Mesendoderm (in vitro differentiated cells): ENCODE measurements at regions not wholly inside any gene's neighbourhood (a gene's known extent, or its start where the extent isn't known, plus 50 kb on each side); places are given as distances from the start of the nearest gene placed in this dataset.

ENCODE experiments used
- DNase-seq: peaks from one replicate; pipeline ENCODE4 v3.0.0; 2013
- H2AK5ac ChIP-seq: 2 replicates; pipeline ENCODE4 v1.6.1; 2013; ENCODE audit warnings: low read length, inconsistent platforms
- H2BK120ac ChIP-seq: 2 replicates; pipeline ENCODE4 v1.6.1; 2013; ENCODE audit warnings: low read depth, mild to moderate bottlenecking, low read length, moderate library complexity, mixed read lengths
- H2BK15ac ChIP-seq: replicated peaks from 2 replicates; pipeline ENCODE4 v1.6.1; 2013; ENCODE audit warnings: low read depth, mild to moderate bottlenecking, moderate library complexity
- H2BK5ac ChIP-seq: 2 replicates; pipeline ENCODE4 v1.6.1; 2013; ENCODE audit warnings: low read length, inconsistent platforms
- H3K18ac ChIP-seq: 2 replicates; pipeline ENCODE4 v1.6.1; 2013; ENCODE audit warnings: mild to moderate bottlenecking, low read length, mixed read lengths
- H3K23ac ChIP-seq: one replicate; pipeline ENCODE4 v1.6.1; 2013; ENCODE audit warnings: low read length
- H3K27ac ChIP-seq: 2 replicates; pipeline ENCODE4 v1.5.1; 2013; ENCODE audit warnings: low read depth, mild to moderate bottlenecking, inconsistent platforms, low read length, moderate library complexity
- H3K27me3 ChIP-seq: 2 replicates; pipeline ENCODE4 v1.6.1; 2013; ENCODE audit warnings: low read length, control low read depth, mild to moderate bottlenecking, inconsistent platforms; ENCODE audit not compliant: insufficient read depth, poor library complexity
- H3K36me3 ChIP-seq: 2 replicates; pipeline ENCODE4 v1.6.1; 2013; ENCODE audit warnings: low read length, inconsistent platforms; ENCODE audit not compliant: control insufficient read depth, insufficient read depth
- H3K4ac ChIP-seq: one replicate; pipeline ENCODE4 v1.6.1; 2013; ENCODE audit warnings: low read depth, mild to moderate bottlenecking, low read length, moderate library complexity
- H3K4me1 ChIP-seq: 2 replicates; pipeline ENCODE4 v1.6.1; 2013; ENCODE audit warnings: low read depth, low read length, inconsistent platforms; ENCODE audit not compliant: control insufficient read depth
- H3K4me2 ChIP-seq: 2 replicates; pipeline ENCODE4 v1.6.1; 2013; ENCODE audit warnings: low read length
- H3K4me3 ChIP-seq: 2 replicates; pipeline ENCODE4 v1.5.1; 2013; ENCODE audit warnings: mild to moderate bottlenecking, low read length
- H3K56ac ChIP-seq: one replicate; pipeline ENCODE4 v1.6.1; 2013; ENCODE audit warnings: low read length
- H3K79me1 ChIP-seq: 2 replicates; pipeline ENCODE4 v1.6.1; 2013; ENCODE audit warnings: low read length, inconsistent platforms
- H3K79me2 ChIP-seq: 2 replicates; pipeline ENCODE4 v1.6.1; 2013; ENCODE audit warnings: mild to moderate bottlenecking, low read length; ENCODE audit not compliant: control insufficient read depth, insufficient read depth
- H3K9ac ChIP-seq: 2 replicates; pipeline ENCODE4 v1.6.1; 2013; ENCODE audit warnings: low read length, inconsistent platforms
- H4K5ac ChIP-seq: one replicate; pipeline ENCODE4 v1.6.1; 2013; ENCODE audit warnings: low read length
- H4K8ac ChIP-seq: one replicate; pipeline ENCODE4 v1.6.1; 2013; ENCODE audit warnings: low read depth, mild to moderate bottlenecking, control low read depth, low read length, moderate library complexity
- WGBS: extraction: QIAGEN DNeasy Blood & Tissue Kit; methylation state at CpG from one replicate; pipeline ENCODE4 v1.1.7; 2013; ENCODE audit warnings: low lambda C conversion rate, missing lambda C conversion rate; ENCODE audit not compliant: insufficient coverage; ENCODE audit errors: extremely low coverage; 5-methylcytosine and 5-hydroxymethylcytosine counted together

GRCh38 chr4:187840814-187841213 is 154.8 kb upstream of the ZFP42 start:
- WGBS, result no CpG with 5 or more reads among the region's 2 CpGs
- H3K4me1 ChIP-seq, result no peaks in the 10 kb centered on the region
- no peak overlapping the region for H4K8ac ChIP-seq
- DNase-seq, result peak; percentile 20
- H3K9ac ChIP-seq, result no peak overlapping the region
- H3K18ac ChIP-seq, result no peak overlapping the region
- H3K4me2 ChIP-seq, result no peak overlapping the region
- H3K4me3 ChIP-seq, result no peak overlapping the region
- H2BK5ac ChIP-seq, result no peak overlapping the region
- H4K5ac ChIP-seq, result no peak overlapping the region
- no peak overlapping the region for H2BK15ac ChIP-seq
- no peaks in the 10 kb centered on the region for H3K27me3 ChIP-seq
- H3K27ac ChIP-seq, result no peak overlapping the region
- no peak overlapping the region for H2AK5ac ChIP-seq
- no peaks in the 10 kb centered on the region for H3K36me3 ChIP-seq
- H3K56ac ChIP-seq, result no peak overlapping the region
- no peak overlapping the region for H2BK120ac ChIP-seq
- H3K4ac ChIP-seq, result no peak overlapping the region
- no peak overlapping the region for H3K23ac ChIP-seq
- no peaks in the 10 kb centered on the region for H3K79me2 ChIP-seq
- H3K79me1 ChIP-seq, result no peaks in the 10 kb centered on the region

GRCh38 chr4:187849556-187850225 is 145.9 kb upstream of the ZFP42 start:
- no peak overlapping the region for H3K4me3 ChIP-seq

DNA sequence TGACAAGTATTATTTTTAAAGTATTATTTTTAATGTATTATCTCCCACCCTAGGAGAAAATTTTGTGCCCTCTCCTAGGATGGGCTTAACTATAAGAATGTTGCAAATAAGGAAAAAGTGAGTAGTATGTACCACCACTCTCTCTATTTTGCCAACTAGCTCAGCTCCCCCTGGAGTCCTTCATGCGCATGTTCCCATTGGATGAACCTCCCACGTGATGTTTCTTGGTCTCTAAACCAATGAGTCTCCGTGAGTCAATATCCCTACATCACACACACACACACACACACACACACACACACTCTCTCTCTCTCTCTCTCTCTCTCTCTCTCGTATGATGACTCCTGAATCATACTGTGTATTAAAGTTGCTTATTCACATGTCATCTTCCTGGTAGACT is 129.7 kb upstream of the ZFP42 start:
- Histone ChIP-seq H3K27me3 (no peaks in the 10 kb centered on the region), H3K18ac (no peak overlapping the region), H2BK120ac (no peak overlapping the region), H4K5ac (no peak overlapping the region), H2BK15ac (no peak overlapping the region), H3K79me2 (no peaks in the 10 kb centered on the region), H3K4me3 (no peak overlapping the region), H3K27ac (no peak overlapping the region), H2BK5ac (no peak overlapping the region), H2AK5ac (no peak overlapping the region), H3K9ac (no peak overlapping the region), H3K36me3 (no peaks in the 10 kb centered on the region), H3K79me1 (no peaks in the 10 kb centered on the region), H4K8ac (no peak overlapping the region), H3K4ac (no peak overlapping the region), H3K56ac (no peak overlapping the region), H3K23ac (no peak overlapping the region), H3K4me1 (no peaks in the 10 kb centered on the region), H3K4me2 (no peak overlapping the region)
- no CpG with 5 or more reads among the region's 4 CpGs for WGBS
- DNase-seq, result peak; percentile 40

More at GRCh38 chr4:187849556-187850225, 145.9 kb upstream of the ZFP42 start:
- Histone ChIP-seq H3K27ac (no peak overlapping the region), H3K79me2 (no peaks in the 10 kb centered on the region), H3K4ac (no peak overlapping the region), H2BK120ac (no peak overlapping the region), H2BK15ac (no peak overlapping the region), H3K27me3 (no peaks in the 10 kb centered on the region), H3K18ac (no peak overlapping the region), H3K4me1 (no peaks in the 10 kb centered on the region), H3K36me3 (no peaks in the 10 kb centered on the region), H2BK5ac (no peak overlapping the region), H4K8ac (no peak overlapping the region), H3K4me2 (no peak overlapping the region), H2AK5ac (no peak overlapping the region), H3K23ac (no peak overlapping the region), H3K79me1 (no peaks in the 10 kb centered on the region), H3K56ac (no peak overlapping the region), H4K5ac (no peak overlapping the region), H3K9ac (no peak overlapping the region)
- DNase-seq, result no peak
- WGBS, result no CpG with 5 or more reads among the region's 13 CpGs

- H3K4ac ChIP-seq, result no peak overlapping the region
- no peak overlapping the region for H3K4me2 ChIP-seq
- no peak overlapping the region for H3K56ac ChIP-seq
- no peak overlapping the region for H2BK120ac ChIP-seq
- H3K4me1 ChIP-seq, result peaks cover 6% of the 10 kb centered on the region
- H2AK5ac ChIP-seq, result no peak overlapping the region
- no peak overlapping the region for H3K27ac ChIP-seq
- no peaks in the 10 kb centered on the region for H3K79me2 ChIP-seq
- H2BK15ac ChIP-seq, result no peak overlapping the region
- no peak overlapping the region for H2BK5ac ChIP-seq
- H3K36me3 ChIP-seq, result no peaks in the 10 kb centered on the region
- no peaks in the 10 kb centered on the region for H3K27me3 ChIP-seq
- no peak overlapping the region for H3K9ac ChIP-seq
- H4K5ac ChIP-seq, result no peak overlapping the region
- H3K79me1 ChIP-seq, result no peaks in the 10 kb centered on the region
- no CpG with 5 or more reads among the region's 2 CpGs for WGBS
- H3K18ac ChIP-seq, result no peak overlapping the region
- H3K4me3 ChIP-seq, result no peak overlapping the region
- DNase-seq, result peak; percentile 68
- H3K23ac ChIP-seq, result no peak overlapping the region
- H4K8ac ChIP-seq, result no peak overlapping the region
Measured at GRCh38 chr4:187883049-187883448, 112.5 kb upstream of the ZFP42 start.

DNA sequence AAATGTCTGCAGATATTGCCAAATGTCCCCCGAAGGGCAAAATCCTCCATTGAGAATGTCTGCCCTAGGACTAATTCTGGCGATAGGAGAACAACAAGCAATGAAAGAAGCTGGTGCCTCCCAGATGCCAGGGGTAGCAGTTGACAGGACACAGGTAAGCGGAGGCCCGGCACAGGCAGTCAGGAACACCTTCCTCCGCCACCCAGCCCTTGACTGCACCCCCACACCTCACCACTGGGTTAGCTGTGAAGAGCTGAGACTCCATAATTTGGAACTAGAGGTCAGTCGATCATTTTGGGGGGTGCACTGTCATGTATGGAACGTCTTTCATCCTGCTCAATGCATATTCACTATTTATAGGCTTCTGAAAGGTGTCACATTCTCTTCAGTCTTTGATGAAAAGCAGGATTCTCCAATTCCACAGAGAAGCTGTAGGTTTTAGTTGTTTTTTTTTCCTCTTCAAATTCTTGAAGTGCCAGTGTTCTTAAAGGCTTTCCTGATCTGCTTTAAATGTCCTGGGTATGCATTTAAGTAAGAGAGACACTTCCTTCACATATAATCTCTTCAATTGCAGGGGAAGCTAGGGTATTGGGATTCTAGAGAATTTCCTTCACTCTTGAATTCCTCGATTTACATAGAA is 111.6 kb upstream of the ZFP42 start:
- H3K27ac ChIP-seq, result peak overlapping the region; percentile 5
- no peaks in the 10 kb centered on the region for H3K36me3 ChIP-seq
- H3K18ac ChIP-seq, result no peak overlapping the region
- no peak overlapping the region for H2BK15ac ChIP-seq
- peak; percentile 66 for DNase-seq
- no peaks in the 10 kb centered on the region for H3K27me3 ChIP-seq
- no peak overlapping the region for H3K4ac ChIP-seq
- no peak overlapping the region for H4K5ac ChIP-seq
- H3K56ac ChIP-seq, result no peak overlapping the region
- no peak overlapping the region for H3K9ac ChIP-seq
- WGBS, result no CpG with 5 or more reads among the region's 8 CpGs
- no peak overlapping the region for H3K4me2 ChIP-seq
- no peak overlapping the region for H2BK120ac ChIP-seq
- H3K23ac ChIP-seq, result no peak overlapping the region
- no peaks in the 10 kb centered on the region for H3K79me2 ChIP-seq
- peaks cover 6% of the 10 kb centered on the region for H3K4me1 ChIP-seq
- H2BK5ac ChIP-seq, result no peak overlapping the region
- no peak overlapping the region for H4K8ac ChIP-seq
- no peak overlapping the region for H2AK5ac ChIP-seq
- H3K79me1 ChIP-seq, result no peaks in the 10 kb centered on the region
- H3K4me3 ChIP-seq, result no peak overlapping the region
